Type B pancreatic cell (in vitro differentiated cells): ENCODE measurements at regions not wholly inside any gene's neighbourhood (a gene's known extent, or its start where the extent isn't known, plus 50 kb on each side); places are given as distances from the start of the nearest gene placed in this dataset.

Experiments used
- DNase-seq: peaks from one replicate; pipeline ENCODE4 v3.0.0; 2021; ENCODE audit warnings: mixed read lengths; ENCODE audit not compliant: unreplicated experiment; ENCODE audit errors: extremely low spot score
- H3K27ac Mint-ChIP-seq: 2 replicates; pipeline ENCODE4 v1.8.0; 2021; ENCODE audit warnings: mild to moderate bottlenecking, mixed read lengths
- H3K27me3 Mint-ChIP-seq: 2 replicates; pipeline ENCODE4 v1.8.0; 2021; ENCODE audit warnings: mixed read lengths
- H3K36me3 Mint-ChIP-seq: 2 replicates; pipeline ENCODE4 v1.8.0; 2021; ENCODE audit warnings: mixed read lengths
- H3K4me1 Mint-ChIP-seq: one replicate; pipeline ENCODE4 v1.8.0; 2021; ENCODE audit warnings: mixed read lengths; ENCODE audit not compliant: unreplicated experiment
- H3K4me3 Mint-ChIP-seq: 2 replicates; pipeline ENCODE4 v1.8.0; 2021; ENCODE audit warnings: mild to moderate bottlenecking, mixed read lengths
- H3K9me3 Mint-ChIP-seq: 2 replicates; pipeline ENCODE4 v1.8.0; 2021; ENCODE audit warnings: mixed read lengths
- CTCF ChIP-seq: fragments of 200-600 bp; sonication (generic); conservative IDR thresholded peaks from 2 replicates; pipeline ENCODE4 v1.5.0; 2021; ENCODE audit warnings: antibody characterized with exemption, mild to moderate bottlenecking

GRCh38 chr15:55007561-55007960 is 189.2 kb downstream of the RSL24D1 start:
- TF ChIP-seq CTCF = no peak
- Mint-ChIP-seq H3K9me3 (no peaks in the 10 kb centered on the region), H3K27me3 (peaks cover 9% of the 10 kb centered on the region), H3K4me3 (no peak overlapping the region), H3K27ac (no peak overlapping the region), H3K36me3 (no peaks in the 10 kb centered on the region), H3K4me1 (no peaks in the 10 kb centered on the region)
- DNase-seq = no peak

- no peak for DNase-seq
- H3K27ac Mint-ChIP-seq = no peak overlapping the region
- peaks cover 9% of the 10 kb centered on the region for H3K27me3 Mint-ChIP-seq
- no peaks in the 10 kb centered on the region for H3K4me1 Mint-ChIP-seq
- no peaks in the 10 kb centered on the region for H3K9me3 Mint-ChIP-seq
- no peak overlapping the region for H3K4me3 Mint-ChIP-seq
- no peak for TF ChIP-seq CTCF
- H3K36me3 Mint-ChIP-seq = no peaks in the 10 kb centered on the region
These were observed 191.1 kb downstream of the RSL24D1 start for GRCh38 chr15:55005679-55006078.

- no peak overlapping the region for H3K4me3 Mint-ChIP-seq
- H3K27me3 Mint-ChIP-seq = peaks cover 3% of the 10 kb centered on the region
- no peak for DNase-seq
- H3K36me3 Mint-ChIP-seq = no peaks in the 10 kb centered on the region
- no peaks in the 10 kb centered on the region for H3K4me1 Mint-ChIP-seq
- TF ChIP-seq CTCF = no peak
- H3K27ac Mint-ChIP-seq = no peak overlapping the region
- H3K9me3 Mint-ChIP-seq = no peaks in the 10 kb centered on the region
These were observed 192.5 kb downstream of the RSL24D1 start for GRCh38 chr15:55003965-55004873.

- no peak for TF ChIP-seq CTCF
- Mint-ChIP-seq H3K27ac (no peak overlapping the region), H3K36me3 (no peaks in the 10 kb centered on the region), H3K4me1 (no peaks in the 10 kb centered on the region), H3K9me3 (no peaks in the 10 kb centered on the region), H3K4me3 (no peak overlapping the region), H3K27me3 (no peaks in the 10 kb centered on the region)
- DNase-seq = no peak
These were observed 198.1 kb downstream of the RSL24D1 start for GRCh38 chr15:54998661-54999060.

GRCh38 chr15:54990793-54991192 is 205.9 kb downstream of the RSL24D1 start:
- TF ChIP-seq CTCF = no peak
- H3K36me3 Mint-ChIP-seq = no peaks in the 10 kb centered on the region
- no peak for DNase-seq
- H3K27ac Mint-ChIP-seq = no peak overlapping the region
- no peak overlapping the region for H3K4me3 Mint-ChIP-seq
- no peaks in the 10 kb centered on the region for H3K9me3 Mint-ChIP-seq
- H3K4me1 Mint-ChIP-seq = no peaks in the 10 kb centered on the region
- no peaks in the 10 kb centered on the region for H3K27me3 Mint-ChIP-seq
